Activated CD8-positive, alpha-beta memory T cell treated with anti-CD3 and anti-CD28 coated beads, Interleukin-2, amount 50 U/mL, for 4 hours (primary cell): ENCODE measurements at regions not wholly inside any gene's neighbourhood (a gene's known extent, or its start where the extent isn't known, plus 50 kb on each side); places are given as distances from the start of the nearest gene placed in this dataset.

ENCODE experiments used
- DNase-seq: peaks from one replicate; pipeline ENCODE4 v3.0.0-alpha.2; 2020

DNA sequence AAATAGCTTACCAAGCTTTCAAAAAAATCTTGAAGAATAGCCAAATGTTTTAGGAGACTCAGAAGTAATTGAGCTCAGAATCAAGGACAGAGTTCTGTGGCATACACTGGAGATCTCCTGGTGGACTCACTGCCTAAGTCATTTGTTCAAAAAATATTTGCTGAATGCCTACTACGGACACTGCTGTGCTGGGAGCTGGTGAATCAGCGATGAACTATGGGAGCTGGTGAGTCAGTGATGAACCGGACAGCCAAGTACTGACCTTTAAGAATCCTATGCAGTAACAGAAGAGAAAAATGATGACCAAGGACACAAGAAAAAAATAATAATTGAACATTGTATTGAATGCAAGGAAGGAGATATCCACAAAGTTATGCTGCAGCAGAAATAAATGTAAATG, 717.9 kb upstream of the CXADR start:
- DNase-seq, result no peak

DNA sequence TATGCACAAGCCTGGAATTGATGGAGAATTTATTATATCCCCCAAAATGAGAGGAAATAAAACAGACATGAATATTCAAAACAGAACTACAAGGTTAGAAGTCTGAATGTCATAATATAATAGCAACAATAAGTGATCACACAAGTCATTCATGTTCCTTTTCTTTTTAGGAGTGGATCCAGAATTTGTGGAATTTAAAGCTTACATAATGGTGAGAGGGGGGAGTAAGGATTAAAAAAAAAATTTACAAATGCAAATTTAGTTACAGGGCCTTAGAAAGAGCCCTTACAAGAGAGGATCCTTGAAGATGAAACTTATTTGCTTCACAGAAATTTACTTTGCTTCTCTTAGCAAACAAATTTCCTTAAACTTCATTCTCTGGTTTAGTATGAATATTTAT, 716.1 kb upstream of the CXADR start:
- no peak for DNase-seq

DNA sequence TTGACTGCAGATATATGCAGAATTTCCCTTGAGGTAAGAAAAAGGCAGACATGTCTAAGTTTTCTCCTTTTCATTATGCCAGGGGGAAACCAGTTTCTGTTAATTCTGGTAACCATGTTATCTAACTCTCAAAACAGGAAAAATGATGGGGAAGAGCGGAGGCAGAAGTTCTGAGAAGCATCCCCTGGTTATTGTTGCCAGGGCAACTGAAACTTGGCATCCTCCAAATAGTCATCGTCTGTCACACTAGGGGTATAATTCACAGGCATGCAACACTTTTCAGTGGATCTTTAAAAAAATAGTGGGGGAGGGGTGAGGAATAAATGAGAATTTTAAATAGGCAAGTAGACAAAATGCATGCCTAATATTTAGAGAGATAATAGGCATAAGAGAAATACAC, 715.3 kb upstream of the CXADR start:
- DNase-seq, result no peak

DNA sequence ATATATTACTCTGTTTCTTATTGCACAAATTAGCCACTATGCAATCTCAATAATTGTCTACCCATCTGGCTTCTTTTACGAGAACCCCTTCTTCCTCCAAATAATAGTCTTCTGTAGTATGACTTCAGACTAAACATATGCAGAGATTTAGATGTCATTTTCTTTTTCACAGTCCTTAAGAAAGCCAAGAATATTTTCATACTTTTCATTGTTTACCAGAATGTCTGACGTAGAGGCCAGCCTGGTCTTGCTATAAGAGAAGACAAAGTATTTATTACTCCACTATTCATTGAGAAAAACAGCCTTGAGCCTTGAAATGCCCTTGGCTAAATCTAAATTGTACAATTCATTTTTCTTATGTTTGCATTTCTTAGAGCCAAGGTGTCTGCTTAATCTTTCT, 714.9 kb upstream of the CXADR start:
- DNase-seq, result no peak

DNA sequence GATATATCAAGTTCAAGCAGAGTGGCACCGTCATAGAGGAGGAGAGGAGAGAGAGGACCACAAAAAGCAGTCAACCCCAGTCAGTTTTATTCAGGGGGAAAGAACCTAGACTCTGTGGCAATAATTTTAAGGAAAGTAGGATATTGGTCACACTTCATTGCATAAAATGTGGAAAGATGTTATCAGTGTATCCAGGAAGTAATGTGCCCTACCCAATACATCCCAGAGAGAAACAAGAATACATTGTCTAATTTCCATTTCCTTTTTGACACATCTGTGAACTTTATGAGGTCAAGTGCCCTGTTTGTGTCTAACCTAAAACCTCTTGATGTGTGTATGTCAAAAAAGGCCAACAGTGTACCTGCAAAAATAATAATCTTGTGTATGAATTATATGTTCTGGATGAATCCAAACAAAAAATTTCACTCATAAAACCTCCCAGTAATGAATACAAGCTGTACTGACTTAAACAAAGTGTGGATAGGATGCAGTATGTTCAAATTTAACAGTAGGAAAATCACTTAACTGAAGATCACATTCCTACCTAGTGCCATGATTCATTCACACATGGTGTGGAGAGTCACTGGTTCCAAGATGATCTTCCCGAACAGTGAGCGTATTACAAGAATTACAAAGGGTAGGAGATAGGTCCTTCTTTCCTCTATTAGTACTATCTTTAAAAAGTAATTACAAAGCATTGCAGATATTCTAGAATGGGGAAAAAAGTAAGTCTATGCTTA, 712.1 kb upstream of the CXADR start:
- DNase-seq, result no peak

DNA sequence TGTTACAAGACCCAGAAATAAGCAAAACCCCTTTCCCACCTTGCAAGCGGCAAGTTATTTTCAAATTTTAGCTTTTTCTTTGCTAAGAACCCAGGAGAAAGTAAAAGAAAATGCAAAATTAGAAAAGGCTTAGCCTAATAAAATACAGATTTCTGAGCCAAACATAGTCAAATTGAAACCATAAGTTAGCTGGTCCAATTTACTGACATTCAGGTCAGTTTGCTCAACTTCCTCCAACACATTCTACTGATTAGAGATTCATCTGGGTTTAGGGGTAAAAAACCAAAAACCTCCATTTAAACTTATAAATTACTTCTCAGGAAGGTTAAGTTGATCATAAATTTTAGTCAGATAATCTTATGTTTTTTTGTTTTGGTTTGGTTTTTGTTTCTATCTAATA, 701.8 kb upstream of the CXADR start:
- no peak for DNase-seq

DNA sequence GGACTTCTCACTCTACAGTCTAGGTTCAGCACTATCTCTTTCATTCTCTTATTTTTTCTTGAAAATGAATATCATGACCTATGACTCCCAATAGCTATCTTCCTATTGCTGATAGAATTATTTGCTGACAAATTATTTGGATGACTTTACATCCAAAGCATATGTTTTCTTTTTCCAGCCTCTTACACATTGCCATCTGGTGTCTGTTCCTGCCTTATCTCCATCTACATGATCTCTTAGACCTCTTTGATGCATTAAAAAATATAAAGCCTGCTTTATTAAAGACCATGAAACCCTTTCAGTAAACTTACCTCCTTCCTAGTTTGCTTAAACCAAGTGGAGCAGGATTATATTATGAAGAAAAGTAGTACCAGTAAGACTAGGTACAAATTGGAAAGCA, 700.9 kb upstream of the CXADR start:
- DNase-seq, result no peak

DNA sequence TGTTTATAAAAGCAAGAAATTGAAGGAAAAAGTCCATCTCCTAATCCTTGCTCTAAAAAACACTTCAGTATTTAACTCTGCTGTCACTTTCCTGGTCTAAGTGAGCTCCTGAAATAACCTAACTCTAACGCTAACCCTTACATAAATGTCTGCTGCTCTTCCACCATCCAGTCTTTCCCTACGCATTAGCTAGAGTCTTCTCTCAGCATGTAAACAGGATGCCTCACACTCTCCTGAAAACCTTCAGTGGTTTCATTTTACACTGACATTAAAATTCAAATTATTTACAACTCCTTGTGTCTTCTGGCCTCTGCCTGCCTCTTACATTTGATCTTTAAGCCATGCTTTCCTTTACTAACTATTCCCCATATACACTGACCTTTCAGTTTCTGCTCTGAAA, 697.6 kb upstream of the CXADR start:
- DNase-seq, result no peak

DNA sequence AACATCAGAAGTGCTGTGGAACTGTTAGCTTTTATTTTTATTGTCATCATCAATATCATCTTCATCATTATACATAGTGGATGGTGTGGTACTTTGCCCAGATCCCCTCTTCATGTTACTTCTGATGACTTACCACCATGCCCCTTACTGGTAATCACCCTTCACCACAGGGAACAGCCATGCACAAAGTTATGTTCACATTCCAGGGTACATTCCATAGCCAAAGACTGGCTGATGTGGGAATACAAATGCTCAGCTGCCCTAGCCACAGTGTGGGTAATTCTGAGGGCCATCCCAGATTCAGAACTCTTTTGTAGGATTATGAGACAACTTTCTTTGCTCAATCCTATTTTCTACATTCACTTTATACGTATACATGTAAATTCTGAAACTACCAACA, 691.3 kb upstream of the CXADR start:
- no peak for DNase-seq

DNA sequence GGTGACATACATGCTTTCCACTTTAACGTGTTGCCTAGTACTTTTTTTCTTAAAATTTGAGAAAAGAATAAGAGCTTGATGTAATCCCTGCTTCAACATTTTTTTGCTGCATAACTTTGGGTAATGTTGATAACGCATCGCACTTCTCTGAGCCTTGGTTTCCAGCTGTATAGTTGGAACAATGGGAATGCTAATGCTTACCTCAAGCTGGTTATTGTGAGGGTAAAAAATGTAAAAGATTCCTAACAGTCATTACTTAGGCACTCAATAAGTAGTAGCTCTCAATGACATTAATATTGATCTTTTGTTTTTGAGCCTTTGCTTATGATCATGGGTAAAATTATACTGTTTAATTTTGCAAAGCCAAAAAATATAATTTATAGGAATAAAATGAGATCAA, 683.3 kb upstream of the CXADR start:
- no peak for DNase-seq

DNA sequence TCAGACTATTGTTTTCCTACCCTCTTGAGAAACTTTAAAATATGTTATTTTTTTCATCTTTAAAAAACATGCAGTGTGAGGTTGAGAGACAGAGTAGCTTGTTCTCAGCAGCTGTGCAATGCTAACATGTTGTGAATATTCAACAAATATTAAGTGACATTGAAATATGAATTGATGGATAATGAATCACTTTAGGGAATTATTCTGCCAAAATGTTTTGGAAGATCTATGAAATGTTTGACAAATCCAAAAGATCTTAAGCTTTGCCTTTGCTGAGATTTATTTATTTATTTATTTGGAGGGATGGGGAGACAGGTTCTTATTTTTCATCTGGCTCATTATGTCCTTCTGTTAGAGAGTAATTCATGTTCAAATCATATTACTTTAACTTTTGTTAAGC, 680.1 kb upstream of the CXADR start:
- DNase-seq, result no peak

DNA sequence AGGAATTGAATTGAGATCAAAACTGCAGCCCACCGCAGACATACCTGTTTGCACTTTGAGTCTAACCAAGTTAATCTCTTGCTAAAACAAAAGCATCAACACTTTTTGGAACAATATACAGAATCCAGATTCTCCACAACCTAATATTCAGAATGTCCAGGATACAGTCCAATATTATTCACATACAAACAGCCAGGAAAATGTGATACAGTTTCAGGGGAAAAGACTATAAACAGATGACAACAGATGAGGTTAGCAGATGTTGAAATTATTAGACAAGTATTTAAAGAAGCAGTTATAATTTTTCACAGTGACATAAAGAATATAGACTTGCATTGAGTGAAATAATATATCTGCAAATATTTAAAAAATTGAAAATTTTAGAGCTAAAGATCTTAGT, 678.1 kb upstream of the CXADR start:
- no peak for DNase-seq

DNA sequence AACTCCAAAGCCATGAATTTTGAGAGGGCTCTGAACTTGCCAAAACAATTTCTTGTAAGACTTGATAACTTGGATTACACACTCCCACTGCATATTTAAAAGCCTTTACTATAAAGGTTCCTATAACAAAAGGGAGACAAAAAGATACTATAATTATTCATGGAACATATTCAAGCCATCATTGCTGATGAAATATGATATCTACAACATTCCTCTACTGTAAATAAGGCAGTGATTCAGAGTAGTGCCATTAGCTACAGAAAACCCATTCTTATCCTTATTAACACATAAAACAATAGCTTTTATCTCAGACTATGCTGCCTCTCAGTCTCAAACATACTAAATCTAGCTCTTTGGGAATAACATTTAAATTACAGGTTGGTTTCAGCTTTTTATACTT, 675.5 kb upstream of the CXADR start:
- DNase-seq, result no peak

DNA sequence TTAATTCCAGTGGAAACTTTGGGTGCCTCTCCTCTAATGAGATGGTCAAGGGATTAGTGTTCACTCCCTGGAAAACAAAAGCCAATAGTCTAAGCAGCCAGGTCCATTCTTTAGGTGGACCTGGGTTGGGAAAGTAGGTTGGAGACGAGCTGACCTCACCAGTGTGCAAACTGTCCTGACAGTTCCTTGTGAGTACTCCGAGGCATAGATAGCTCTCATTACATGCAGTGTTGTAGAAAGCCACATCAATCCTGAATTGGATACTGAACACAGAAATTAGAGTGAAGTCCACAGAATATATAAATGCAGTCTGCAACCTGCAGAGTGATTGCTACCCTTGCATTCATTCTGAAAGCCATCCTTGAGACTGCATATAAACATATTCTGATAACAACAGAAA, 675.1 kb upstream of the CXADR start:
- no peak for DNase-seq

DNA sequence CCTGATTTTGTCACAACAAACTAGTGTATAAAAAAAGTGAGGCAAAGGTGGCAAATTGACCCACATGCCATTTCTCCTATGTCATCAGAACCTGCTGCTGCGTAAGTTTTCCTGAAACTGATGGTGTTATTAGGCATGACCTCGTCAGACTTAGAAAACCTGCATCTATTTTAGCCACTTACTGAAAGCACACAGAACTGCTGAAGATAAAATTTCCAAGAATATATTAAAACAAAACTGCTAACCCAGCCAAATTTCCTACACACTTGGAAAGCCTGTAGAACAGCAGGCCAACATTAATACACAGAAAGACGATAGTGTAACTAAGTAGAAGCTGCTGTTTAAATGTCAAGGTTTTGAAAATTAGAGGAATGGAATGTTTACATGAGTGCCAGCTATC, 674.5 kb upstream of the CXADR start:
- DNase-seq, result no peak

DNA sequence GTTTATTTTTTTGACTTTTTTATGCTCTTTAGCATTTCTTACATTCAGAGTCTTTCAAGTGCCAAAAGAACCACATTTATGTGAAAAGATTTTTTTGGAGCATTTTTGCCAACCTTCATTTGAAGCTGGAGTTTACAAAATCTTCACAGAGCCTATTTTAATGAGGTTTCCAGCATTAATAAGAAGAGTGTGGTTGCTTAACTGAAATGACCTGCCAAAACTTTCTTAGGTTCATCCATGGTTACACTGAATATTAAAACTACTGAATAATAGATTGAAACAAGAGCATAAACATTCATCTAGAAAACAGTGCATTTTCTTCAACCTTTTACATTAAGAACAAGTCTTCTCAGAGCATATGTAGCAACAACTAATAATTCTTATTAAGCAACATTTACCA, 672.3 kb upstream of the CXADR start:
- no peak for DNase-seq

DNA sequence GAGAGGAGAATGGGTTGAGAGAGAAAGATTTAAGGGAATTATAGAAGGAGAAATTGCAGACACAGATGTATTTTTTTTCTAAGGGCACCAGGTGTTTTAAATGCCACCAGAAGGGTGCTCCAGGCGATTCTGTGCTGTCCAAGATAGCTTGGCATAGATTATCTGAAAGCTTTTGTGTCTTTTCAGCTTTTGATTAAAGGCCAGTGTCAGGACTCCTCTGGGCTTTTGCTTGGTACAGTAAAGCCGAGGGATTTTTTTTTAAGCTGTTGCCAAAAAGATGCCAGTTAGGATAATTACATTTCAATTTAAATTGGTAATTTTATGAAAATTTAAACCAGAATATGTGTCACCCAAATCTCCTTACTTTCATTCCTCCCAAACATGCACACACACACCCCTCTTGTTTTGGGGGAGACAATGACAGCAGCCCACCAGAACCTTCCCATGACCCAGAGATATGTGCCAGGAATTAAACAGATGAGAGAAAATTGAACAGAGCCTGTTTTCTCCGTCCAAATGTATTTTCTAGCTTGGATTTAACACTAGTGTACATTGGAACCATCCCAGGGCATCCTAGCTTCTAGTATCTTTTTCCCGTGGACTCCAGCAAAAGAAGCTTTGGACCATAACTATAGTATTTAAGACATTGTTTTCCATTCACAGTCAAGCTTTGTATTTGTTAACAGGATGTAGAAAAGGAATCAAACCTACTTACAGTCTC, 670.7 kb upstream of the CXADR start:
- DNase-seq, result no peak

DNA sequence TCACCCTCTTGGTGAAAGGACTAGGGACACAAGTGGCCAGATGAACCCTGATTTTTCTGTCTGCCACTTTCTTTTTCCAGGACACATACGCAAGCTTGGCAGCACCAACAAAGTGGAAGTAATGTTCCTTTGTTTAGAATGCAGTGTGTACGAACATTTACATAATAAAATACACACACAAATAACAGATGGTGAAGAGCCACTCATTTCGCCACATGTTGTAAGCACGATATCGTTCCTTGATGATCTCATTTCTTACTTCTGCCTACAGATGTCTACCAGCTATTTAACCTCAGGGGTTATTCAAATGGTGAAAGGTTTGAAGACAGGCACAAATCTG, 670.2 kb upstream of the CXADR start:
- DNase-seq, result no peak

DNA sequence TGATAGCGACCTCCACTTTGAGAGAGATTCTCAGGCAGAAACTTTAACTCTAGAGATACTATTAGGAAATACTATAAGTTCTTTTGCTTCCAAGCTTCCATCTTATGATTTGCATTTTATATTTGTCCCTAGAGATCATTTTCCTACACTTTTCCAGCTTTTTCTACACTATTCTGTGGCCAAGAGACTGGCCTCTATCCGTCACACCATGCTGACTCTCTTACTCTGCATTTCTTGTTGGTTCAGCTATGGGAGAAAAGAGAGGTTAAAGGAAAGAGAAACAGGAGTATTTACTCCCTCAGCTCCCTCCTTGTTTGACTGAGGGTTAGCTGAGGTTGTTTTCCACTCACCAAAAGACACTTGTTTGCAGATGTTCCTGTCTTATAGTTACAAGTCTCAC, 665.6 kb upstream of the CXADR start:
- DNase-seq, result no peak

DNA sequence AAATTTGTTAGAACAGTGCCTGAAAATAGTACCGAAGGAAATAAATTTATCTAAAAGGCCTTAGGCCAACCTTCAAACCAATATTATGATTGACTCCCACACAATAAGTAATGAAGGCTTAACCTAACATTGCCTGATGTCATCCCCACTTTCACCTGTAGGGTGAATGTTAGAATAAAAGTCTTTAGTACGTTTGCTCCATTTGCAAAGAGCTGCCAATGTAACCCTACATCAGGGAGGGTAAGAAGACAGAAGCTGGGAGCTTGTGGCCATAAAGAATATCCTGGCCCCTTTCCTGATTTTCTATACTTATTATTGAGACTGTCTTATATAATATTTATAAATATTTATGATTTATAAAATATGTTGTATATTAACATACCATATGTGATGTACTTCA, 661.8 kb upstream of the CXADR start:
- DNase-seq, result no peak

DNA sequence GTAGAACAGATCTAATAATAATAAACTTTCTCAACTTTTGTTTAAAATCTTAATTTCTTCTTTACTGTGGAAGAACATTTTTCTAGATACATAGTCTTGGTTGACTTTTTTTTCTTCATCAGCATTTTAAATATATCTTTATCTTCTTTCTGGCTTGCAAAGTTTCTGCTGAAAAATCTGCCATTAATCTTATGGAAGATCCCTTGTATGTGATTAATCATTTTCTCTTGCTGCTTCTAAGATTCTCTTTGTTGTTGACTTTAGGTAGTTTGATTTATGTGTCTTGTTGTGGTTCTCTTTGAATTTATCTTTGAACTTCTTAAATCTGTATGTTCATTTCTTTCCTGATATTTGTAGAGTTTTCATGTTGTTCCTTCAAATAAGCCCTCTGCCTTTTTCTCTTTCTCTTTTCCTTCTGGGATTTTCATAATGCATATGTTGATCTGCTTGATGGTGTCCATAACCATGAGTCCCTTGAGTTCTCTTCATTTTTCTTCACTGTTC, 657.6 kb upstream of the CXADR start:
- DNase-seq, result no peak

DNA sequence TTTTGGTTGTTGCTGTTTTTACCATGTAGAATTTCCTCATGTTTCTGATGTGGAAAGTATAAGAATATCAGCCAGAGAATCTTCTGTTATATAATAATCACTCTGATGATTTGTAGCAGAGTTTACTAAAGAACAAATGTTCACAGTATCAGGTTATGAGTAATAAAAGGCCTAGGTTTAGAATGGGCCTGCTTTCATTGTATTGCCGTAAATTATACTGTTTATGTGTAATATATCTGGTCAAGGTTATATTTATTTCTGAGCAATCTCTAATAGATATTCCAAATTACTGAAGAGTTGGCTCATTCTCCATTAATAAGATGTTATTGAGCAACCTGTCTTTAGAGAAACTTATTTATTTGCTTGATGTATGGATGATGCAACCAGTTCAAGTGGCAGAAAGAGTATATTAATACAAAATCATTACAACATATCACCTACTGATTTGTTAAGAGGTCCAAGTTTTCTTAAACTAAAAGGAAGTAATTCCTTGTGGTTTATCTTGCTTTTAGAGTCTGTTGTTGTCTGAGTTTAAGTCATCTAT, 649.4 kb upstream of the CXADR start:
- DNase-seq, result no peak

DNA sequence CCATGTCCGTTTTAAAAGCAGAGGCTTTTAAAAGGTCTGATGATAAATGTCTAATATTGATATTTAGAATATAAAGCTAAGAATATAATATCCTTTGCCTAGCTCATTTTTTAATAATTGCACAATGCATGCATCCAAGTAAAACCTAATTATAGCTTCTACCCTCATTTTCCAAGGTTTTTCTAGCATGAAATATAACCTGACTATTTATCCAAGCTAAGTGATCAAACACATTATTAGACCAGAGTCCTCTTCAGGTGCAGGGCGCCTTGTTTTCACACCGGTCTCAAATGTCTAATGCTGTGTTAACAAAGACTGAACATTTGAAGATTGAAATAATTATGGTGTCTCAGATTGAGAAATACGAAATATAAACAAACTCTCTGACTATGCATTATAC, 648.9 kb upstream of the CXADR start:
- DNase-seq, result no peak

DNA sequence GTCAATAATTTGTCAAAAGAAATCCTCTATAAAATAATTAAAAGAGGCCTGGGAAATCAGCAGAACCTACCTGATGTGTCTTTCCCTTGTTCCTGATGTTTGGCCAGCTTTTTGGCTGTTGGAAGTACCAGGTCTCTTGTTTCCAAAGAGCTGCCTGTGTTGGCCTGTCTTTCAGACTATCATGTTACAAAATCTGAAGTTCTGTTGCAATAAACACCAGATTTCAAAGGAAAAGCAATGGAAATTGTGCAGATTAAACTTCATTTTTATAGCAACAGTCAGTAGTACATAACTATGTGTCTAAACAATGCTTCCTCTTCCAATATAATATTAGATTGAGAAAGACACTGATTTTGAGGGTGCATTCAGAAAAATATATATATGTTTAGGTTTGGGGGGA, 647.2 kb upstream of the CXADR start:
- no peak for DNase-seq

DNA sequence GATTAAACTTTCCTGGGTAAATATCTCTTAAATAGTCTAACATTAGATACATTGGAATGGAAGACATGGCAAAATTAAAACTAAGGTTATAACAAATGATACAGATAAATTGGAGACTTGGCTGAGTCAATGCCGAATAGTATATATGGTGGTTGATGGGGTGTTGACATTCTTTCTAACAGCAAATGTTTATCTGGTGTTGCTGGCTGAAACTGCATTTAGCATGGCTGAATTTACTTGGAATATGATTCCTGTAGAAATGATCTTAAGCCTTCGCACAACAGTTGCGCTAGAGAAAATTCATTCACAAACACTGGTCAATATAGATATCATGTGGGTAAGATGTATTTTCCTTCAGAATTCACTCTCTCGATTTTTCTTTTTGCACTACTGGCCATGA, 646.0 kb upstream of the CXADR start:
- no peak for DNase-seq
